ENCODE measurements at regions not wholly inside any gene's neighbourhood (a gene's known extent, or its start where the extent isn't known, plus 50 kb on each side); places are given as distances from the start of the nearest gene placed in this dataset.

- DNase-seq (ENCODE audit: insufficient read length, low spot score) (no peak), FAIRE-seq (no peak)
Observed at GRCh38 chr13:107866941-107867623, 348.3 kb downstream of the LIG4 start.

GRCh38 chr13:107866032-107866940 is 349.1 kb downstream of the LIG4 start:
- DNase-seq (ENCODE audit: insufficient read length, low spot score) (no peak), FAIRE-seq (no peak)

GRCh38 chr13:107865643-107866031 is 349.7 kb downstream of the LIG4 start:
- FAIRE-seq (no peak), DNase-seq (ENCODE audit: insufficient read length, low spot score) (no peak)

- DNase-seq (ENCODE audit: insufficient read length, low spot score) = no peak
- no peak for FAIRE-seq
Observed at GRCh38 chr13:107865318-107865575, 350.1 kb downstream of the LIG4 start.

- no peak for DNase-seq (ENCODE audit: insufficient read length, low spot score)
Observed at GRCh38 chr13:107864543-107865317, 350.6 kb downstream of the LIG4 start.

GRCh38 chr13:107860284-107860683 is 355.1 kb downstream of the LIG4 start:
- FAIRE-seq (no peak), DNase-seq (ENCODE audit: insufficient read length, low spot score) (no peak)

More at GRCh38 chr13:107864543-107865317, 350.6 kb downstream of the LIG4 start:
- no peak for FAIRE-seq

- DNase-seq (ENCODE audit: insufficient read length, low spot score) (no peak), FAIRE-seq (no peak)
Observed at GRCh38 chr13:107854880-107855279, 360.5 kb downstream of the LIG4 start.

GRCh38 chr13:107852072-107852471 is 363.3 kb downstream of the LIG4 start:
- DNase-seq (ENCODE audit: insufficient read length, low spot score) = no peak
- no peak for FAIRE-seq

GRCh38 chr13:107851670-107852069 is 363.7 kb downstream of the LIG4 start:
- DNase-seq (ENCODE audit: insufficient read length, low spot score) = no peak
- no peak for FAIRE-seq

GRCh38 chr13:107847406-107847805 is 367.9 kb downstream of the LIG4 start:
- FAIRE-seq = no peak

GRCh38 chr13:107846642-107847041 is 368.7 kb downstream of the LIG4 start:
- FAIRE-seq = no peak
- no peak for DNase-seq (ENCODE audit: insufficient read length, low spot score)

More at GRCh38 chr13:107847406-107847805, 367.9 kb downstream of the LIG4 start:
- no peak for DNase-seq (ENCODE audit: insufficient read length, low spot score)

- FAIRE-seq = no peak
- DNase-seq (ENCODE audit: insufficient read length, low spot score) = no peak
Observed at GRCh38 chr13:107845911-107846310, 369.4 kb downstream of the LIG4 start.

GRCh38 chr13:107843681-107844080 is 371.7 kb downstream of the LIG4 start:
- no peak for DNase-seq (ENCODE audit: insufficient read length, low spot score)
- FAIRE-seq = no peak

- DNase-seq (ENCODE audit: insufficient read length, low spot score) (no peak), FAIRE-seq (no peak)
Observed at GRCh38 chr13:107843281-107843680, 372.1 kb downstream of the LIG4 start.

GRCh38 chr13:107842562-107843180 is 372.7 kb downstream of the LIG4 start:
- FAIRE-seq = no peak
- DNase-seq (ENCODE audit: insufficient read length, low spot score) = no peak

- DNase-seq (ENCODE audit: insufficient read length, low spot score) = no peak
- FAIRE-seq = no peak
Observed at GRCh38 chr13:107838588-107839161, 376.7 kb downstream of the LIG4 start.

GRCh38 chr13:107836685-107837084 is 378.7 kb downstream of the LIG4 start:
- no peak for FAIRE-seq
- no peak for DNase-seq (ENCODE audit: insufficient read length, low spot score)

GRCh38 chr13:107835339-107836018 is 379.9 kb downstream of the LIG4 start:
- peak; percentile 25 for DNase-seq (ENCODE audit: insufficient read length, low spot score)

GRCh38 chr13:107834717-107835116 is 380.6 kb downstream of the LIG4 start:
- no peak for DNase-seq (ENCODE audit: insufficient read length, low spot score)

More at GRCh38 chr13:107835339-107836018, 379.9 kb downstream of the LIG4 start:
- no peak for FAIRE-seq

GRCh38 chr13:107834281-107834680 is 381.1 kb downstream of the LIG4 start:
- FAIRE-seq = no peak
- no peak for DNase-seq (ENCODE audit: insufficient read length, low spot score)

More at GRCh38 chr13:107834717-107835116, 380.6 kb downstream of the LIG4 start:
- FAIRE-seq = no peak
